ENCODE measurements at regions not wholly inside any gene's neighbourhood (a gene's known extent, or its start where the extent isn't known, plus 50 kb on each side); places are given as distances from the start of the nearest gene placed in this dataset.
"Not testable (repeated sequence)": the region's sequence is repeated elsewhere in the genome, so short reads cannot be mapped to it uniquely, and the experiment has no call there.

DNA sequence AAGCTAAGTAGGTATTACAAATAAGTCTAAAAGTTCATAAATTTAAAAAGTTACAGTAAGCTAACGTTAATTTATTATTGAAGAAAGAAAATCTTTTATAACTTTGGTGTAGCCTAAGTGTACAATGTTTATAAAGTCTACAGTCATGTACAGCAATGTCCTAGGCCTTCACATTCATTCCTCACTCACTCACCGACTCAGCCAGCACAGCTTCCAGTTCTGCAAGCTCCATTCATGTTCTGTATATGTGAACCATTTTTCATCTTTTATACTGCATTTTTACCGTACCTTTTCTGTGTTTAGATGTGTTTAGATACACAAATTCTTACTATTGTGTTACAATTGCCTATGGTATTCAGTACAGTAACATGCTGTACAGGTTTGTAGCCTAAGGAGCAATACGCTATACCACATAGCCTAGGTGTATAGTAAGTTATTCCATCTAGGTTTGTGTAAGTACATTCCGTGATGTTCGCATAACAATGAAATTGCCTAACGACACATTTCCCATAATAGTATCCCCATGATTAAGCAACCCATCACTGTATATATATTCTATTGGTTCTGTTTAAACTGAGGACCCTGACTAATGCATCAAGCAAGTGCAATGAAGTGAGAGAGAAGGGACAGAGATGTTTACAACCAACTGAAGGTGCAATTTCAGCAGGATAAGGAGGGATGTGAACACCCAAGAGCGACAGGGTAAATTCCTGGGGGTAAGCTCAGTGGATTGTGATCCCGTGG, 88.9 kb upstream of the TRIO start:
- no peak for DNase-seq

DNA sequence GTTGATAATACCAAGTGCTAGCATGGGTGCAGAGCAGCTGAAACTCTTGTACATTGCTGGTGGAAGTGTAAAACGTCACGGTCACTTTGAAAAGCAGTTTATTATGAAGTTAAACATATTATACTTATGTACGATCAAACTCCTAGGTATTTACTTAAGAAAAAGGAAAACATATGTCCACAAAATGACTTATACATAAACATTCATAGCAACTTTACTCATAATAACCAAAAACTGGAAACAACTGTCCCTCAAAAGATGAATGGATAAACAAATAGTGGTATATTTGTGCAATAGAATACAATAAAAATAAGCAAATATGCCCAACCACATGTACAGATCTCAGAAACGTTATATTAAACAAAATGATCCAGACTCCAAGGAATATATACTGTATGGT, 92.3 kb upstream of the TRIO start:
- no peak for DNase-seq

DNA sequence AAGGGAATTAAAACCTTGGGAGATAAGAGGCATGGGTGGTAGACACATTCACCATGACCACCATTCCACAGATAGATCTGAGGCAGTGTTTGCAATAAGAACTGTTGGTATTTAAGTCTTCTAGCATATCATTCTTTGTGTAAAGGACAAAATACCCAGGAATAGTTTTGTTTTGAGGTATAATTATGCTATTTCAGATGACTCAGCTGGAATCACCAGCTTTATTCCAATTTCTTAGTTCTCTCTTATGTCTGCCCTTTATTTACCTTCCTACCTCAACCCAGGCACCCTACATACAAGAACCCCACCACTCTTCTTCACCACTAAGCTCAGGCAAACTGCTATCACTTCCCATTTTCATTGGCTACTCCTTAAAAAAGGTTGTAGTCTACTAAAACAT, 94.7 kb upstream of the TRIO start:
- no peak for DNase-seq

DNA sequence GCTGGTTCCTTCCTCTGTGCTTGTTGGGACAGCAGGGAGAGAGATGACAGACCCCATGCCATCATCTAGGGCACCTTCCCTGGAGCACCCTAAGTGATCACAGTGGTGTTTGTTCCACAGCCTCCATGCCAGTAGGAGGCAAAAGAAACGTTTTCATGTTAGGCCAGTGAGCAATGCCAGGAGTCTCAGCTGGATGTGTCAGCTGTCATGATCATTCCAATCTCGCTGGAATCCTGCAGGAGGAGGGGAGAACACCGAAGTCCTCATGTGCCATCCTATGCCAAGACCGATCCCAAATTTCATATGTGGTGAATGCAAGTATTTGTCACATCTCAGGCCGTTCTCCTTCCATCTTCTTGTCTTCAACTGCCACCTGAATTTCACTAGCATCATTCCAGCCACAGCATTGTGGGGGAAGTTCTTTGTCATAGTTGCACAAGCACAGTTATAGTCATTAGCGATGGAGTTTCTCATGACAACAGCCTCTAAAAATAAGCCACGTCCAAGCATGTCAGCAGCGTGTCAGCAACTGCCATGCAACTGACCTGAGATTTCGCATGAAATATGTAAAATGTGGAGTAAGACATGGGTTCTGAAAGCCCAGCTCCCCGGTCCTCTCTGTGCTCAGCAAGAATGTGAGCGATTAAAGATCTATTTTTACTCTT, 97.2 kb upstream of the DNAH5 start:
- no peak for DNase-seq

DNA sequence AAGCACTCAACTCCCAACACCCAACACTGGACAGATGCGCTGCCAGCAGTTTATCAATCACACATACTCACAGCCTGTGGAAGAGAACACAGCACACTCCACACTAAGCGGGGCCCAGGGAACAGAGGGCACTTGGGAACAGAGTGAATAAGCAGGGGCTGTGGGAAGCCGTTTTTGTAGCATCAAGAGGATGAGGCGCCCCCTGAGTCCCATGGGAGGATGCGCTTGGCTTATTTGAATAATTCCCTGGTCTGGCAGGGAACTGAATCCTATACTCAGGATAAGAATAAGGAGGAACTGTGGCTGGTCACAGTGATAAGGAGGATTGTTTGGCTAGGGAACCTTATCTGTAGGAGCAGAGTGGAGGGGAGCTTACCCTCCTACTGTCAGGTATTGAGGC, 96.1 kb upstream of the DNAH5 start:
- no peak for DNase-seq

DNA sequence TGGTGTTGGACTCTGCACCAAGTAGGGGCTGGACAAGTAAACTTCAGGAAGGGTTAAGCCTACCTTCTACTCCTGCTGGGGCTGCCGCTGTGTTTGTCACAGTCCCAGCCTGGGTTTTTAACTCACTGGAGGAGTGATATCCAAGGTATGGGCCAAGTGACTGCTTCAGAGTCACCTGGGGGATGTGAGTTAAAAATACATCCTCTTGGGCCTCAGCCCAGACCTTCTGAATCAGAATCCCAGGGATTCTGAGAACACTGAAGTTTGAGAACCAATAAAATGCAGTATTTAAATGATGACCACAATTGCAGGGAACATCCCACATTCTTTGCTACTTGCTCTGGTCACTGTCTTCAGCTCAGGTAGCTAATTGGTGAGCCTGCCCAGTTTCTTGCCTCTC, 95.1 kb upstream of the DNAH5 start:
- no peak for DNase-seq

DNA sequence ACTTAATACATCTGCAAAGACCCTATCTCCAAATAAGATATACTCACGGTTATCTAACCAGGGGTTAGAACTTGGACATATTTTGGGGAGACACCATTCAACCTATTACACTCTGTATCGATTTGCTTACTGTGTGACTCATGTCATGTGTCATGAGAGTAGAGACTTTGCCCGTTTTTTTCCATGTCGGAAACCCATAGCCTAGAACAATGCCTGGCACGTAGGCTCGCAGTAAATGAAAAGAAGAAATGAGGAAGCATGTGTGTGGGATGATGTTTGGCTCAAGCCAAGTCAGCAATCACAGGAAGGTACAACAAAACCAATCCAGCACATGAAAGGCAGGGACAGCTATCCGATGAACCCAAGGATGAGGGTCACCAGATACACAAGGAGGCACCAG, 94.6 kb upstream of the DNAH5 start:
- DNase-seq, result no peak

DNA sequence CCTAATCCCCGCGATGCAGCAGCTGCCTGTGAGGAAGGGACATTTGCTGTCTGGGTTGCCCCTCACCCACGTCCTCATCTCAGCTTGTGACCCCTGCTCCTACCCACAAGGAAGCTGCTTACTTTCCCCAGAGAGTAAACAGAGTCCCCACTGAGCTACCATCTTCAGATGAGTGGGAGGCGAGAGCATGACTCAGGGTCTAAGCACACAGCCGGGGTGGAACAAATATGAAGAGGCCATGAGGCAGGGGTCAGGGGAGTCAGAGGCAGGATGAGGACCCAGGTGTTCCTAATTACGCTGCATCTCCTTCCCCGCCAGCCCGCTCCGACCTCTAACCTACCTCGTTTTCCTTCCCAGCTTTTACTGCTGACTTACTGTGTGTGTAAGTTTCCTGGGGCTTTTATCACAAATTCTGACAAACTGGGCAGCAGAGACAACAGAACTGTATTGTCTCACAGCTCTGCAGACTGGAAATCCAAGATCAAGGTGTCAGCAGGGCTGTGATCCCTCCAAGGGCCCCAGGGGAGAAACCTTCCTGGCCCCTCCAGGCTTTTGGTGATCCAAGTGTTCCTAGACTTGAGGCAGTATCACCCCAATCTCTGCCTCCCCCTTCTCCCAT, 94.0 kb upstream of the DNAH5 start:
- DNase-seq, result no peak

DNA sequence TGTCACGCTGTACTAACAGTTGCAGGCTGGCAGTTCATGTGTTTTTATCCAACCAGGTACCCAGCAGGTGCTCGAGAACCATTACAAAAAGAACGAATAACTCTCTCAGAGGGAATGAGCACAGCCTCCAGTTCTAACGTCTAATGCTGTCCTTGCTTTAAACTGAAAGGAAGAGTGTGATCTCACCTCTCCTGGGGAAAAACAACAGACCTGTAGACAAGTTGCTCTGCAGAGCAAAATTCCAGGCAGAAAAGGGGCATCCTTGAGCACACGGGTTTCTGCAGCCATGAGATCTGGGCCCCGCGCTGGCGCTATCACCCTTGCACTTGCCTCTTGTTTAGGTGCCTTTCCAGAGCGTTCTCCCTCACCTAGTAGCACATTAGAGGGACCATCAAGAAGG, 92.5 kb upstream of the DNAH5 start:
- DNase-seq, result no peak

DNA sequence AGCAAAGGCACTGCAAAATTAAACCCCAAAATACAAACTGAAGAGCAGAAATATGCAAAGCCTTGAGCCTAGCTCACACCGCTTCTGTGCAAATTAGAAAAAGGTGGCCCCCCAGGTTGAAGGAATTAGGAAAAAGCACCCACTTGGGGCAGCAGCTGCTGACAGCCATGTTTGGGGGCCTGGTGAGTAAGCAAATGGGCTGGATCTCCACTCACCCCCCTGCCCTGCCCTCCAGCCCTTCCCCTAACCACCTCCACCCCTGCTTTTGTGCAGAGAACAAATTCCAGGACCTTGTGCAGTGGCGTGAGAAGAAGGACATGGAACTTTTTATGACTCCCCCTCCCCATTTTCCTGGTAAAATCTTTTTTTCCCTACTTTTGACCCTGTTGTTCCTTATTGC, 92.0 kb upstream of the DNAH5 start:
- no peak for DNase-seq

DNA sequence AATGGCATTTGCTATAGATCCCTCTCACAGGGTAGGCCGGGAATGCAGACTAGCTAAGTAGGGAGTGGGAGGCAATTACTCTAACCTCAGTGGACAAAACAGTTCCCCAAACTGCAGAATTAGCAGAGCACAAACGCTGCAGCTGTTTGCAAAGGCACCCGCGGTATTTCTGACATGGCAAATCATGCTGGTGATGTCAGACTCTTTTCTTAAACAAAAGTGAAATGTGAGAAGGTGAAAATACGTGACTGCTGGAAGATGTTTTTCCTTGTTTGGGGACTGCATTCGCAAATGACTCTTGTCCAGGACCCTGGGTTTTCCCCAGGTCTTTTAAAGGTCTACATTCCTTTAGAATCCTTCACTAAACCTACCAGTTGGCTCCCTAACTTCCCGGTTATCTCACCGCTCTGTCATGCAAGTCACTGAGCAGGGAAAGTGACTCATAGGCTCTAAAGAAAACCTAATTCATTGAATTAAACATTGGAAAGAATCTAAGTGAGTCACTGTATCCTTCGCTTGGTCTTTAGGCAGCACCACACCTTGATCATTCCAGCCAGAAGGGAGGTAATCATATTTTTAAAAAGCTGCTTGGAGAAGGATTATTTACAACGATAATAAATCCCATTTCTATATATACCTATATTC, 91.5 kb upstream of the DNAH5 start:
- DNase-seq, result no peak

DNA sequence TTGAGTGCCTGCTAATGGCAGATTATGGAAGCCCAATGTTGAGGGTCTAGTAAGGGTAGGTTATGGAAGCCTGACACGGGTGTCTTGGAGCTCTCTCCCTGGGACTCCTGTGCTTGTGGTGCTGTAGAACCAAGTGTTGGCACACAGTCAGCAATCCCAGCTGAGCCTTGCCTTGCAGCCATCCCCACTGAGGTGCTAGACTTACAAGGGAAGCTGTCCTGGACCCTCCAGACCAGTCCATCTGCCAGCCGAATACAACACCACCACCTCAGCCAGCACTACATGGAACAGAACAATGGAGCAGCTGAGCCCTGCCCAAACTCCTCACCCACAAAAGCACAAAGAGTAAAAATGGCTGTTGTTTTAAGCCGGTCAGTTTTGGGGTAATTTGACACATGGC, 90.5 kb upstream of the DNAH5 start:
- DNase-seq, result no peak

DNA sequence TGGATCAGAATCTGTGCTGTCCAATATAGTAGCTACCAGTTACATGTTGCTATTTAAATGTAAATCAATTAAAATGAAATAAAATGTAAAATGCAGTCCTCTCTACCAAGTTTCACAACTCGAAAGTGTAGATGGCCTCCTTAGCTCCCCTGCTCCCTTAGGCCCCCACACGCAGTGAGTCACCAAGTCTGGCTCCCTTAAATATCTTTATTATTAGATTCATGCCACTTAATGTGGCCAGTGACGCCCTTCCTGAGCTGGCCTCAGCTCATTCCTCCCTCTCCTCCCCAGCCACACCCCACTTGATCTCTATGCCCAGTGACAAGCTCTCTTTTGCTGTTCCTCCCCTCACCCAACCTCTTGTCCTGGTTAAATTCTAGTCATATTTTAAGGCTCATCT, 88.4 kb upstream of the DNAH5 start:
- DNase-seq, result no peak

DNA sequence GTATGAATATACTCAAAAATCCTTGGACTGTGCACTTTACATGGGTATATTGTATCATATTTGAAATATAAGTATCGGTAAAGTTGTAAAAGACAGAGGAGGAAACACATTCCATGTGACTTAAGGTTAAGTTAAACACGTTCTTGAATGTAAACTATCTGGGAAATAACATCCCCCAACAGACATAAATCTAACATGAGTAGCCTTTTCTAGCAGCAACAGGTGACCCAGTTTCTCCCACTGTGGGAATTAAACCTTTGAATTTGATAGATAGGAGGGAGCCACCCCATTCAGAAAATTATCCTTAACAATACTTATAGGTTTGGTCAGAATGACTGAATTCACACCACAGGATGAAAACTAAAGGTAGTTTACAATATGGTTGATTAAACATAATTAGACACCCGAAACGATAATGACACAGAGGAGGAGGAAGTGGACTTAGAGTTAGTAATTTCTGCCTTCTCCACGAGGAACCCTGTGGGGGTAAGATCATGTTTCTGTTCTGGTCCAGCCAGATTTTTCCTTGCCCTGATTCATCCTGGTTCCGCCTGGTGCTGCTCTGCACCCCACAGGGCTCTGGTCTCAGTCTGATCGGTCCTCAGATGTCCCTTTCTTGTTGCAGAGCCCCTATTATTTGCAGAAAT, 84.6 kb upstream of the DNAH5 start:
- no peak for DNase-seq

DNA sequence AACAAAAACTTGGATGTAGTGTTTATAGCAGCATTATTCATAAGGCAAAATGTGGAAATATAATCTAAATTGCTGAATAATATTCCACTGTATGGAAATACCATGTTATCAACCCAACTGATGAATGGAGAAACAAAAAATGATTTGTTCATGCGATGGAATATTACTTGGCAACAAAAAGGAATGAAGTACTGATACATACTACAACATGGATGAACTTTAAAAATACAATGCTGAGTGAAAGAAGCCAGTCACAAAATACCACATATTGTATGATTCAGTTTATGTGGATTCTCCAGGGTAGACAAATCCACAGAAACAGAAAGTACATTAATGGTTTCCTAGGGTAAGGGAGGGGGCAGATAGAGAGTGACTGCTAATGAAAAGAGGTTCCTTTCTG, 83.7 kb upstream of the DNAH5 start:
- DNase-seq, result no peak

DNA sequence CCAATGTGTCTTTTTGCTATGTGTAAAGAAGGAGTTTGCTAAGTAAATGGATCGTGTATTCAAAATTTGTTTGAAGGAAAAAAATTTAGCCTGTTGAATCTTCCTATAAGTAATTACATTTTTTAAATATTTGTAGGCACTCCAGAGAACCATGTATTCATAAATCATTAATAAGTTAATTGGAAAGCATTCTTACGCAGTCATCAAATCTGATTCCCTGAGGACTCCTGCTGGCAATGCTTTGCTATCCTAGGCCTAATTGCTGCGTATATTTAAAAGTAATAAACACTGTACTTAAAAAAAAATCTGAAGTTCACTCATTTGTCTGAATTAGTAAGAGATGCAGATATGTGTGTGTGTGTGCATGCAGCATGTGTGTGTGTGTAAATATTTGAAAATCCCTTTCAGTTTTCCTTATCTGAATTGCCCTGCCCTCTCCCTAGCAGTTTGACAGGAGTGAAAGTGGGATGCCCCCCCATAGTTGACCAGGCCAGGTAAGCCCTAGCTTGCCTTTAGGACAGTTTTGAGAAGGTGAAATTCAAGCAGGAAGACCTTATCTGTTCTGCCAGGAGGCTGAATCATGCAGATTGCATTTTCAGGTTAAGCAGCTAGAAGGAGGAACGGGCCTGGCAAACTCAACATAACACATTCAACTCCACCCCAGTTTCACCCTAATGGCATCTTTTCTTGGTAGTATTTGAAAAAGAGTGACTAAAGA, 81.2 kb upstream of the DNAH5 start:
- no peak for DNase-seq

DNA sequence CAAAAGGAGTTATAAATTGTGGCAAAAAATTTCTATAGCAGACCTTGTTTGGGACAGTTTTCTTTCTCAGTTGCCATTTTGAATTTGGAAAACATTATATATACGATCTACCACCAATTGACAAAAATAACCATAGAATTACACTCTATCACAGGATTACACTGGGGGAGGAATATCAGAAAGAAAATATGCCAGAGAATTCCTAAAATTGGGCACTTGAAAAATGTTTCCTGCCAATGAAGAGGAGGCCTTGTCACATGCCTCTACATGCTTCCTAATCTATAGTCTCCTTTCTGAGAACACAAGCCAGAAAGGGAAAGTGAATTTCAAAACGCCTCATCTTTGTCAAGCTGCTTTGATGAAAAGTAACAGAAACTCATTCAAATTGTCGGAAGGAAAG, 78.5 kb upstream of the DNAH5 start:
- no peak for DNase-seq

DNA sequence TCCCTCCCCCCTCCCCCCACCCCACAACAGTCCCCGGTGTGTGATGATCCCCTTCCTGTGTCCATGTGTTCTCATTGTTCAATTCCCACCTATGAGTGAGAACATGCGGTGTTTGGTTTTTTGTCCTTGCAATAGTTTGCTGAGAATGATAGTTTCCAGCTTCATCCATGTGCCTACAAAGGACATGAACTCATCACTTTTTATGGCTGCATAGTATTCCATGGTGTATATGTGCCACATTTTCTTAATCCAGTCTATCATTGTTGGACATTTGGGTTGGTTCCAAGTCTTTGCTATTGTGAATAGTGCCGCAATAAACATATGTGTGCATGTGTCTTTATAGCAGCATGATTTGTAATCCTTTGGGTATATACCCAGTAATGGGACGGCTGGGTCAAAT, 76.5 kb upstream of the DNAH5 start:
- DNase-seq, result not testable (repeated sequence)

DNA sequence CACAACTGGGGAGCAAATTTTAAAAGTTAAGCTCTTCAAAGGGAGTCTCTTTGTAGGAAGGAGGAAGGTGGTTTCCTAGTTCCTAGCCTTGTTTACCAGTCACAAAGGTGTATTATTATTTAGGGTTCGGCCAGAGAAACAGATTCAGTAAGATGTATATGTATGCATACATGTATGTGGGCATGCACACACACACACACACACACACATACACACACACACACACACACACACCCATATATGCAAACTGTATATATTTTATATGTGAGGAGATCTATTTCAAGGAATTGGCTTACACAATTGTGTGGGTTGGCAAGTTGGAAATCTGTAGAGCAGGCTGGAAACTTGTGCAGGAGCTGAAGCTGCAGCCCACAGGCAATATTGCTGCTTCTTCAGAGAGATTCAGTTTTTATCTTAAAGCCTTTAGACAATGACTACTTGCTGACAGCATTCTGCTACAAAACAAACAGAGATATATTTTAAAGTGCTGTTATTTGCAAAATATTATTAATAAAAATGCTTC, 75.3 kb upstream of the DNAH5 start:
- no peak for DNase-seq

DNA sequence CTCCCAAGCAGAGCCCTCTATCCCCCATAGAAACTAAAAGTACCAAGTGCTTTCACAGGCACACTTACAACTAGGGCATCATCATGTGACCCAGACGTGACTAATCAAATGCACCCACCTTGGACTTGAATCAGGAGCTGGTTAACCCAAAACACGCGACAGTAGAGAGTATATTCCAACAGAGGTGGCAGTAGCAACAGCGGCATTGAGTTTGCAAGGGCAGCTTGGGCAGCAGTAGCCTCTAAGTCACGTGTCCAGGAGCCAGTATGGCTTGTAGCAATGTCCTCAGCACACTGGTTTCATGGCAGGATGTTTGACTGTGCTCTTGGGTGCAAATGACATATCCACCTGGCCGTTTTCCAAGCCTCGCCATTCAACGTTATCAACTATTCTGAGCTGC, 73.4 kb upstream of the DNAH5 start:
- DNase-seq, result no peak

DNA sequence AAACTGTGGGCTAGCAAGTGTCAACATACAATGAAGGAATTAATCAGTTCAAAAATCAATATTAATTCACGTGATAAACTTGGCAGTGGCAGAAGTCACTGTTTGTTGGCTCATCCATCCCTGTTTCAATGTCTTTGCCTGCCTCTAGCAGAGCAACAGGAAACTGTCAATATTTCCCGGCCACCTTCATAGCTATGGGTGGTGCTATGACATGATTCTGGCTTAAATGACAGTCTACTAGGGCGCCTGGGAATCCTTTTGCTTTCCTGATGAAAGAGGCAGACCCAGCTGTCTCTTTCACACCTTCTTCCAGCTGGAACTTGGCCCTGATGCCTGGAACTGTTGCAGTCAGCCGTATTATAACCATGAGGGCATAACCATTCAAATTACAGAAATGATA, 72.1 kb upstream of the DNAH5 start:
- no peak for DNase-seq
